ENCODE measurements at regions not wholly inside any gene's neighbourhood (a gene's known extent, or its start where the extent isn't known, plus 50 kb on each side); places are given as distances from the start of the nearest gene placed in this dataset.

DNA sequence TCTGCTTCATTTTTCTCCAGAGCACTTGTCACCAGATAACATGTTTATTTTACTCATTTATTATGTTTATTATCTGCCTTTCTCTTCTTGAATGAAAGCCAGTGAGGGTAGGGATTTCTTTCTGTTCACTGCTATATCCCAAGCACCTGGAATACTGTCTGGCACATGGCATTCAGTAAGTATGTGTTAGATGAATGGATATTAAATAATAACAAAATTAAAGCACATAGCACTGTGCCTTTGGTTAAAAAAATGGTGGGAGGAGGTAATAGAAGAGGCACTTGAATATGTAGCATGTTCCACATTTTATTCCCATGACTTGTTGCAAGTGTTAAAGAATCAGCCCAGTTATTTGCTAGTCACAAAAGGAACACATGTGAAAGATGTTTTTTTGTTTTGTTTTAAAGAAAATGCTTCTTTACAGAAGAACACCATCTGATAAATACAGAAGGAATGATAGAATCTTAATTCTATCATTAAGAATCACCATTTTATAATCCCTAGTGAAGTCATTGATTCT is 151.0 kb downstream of the DLEU7 start:
- Histone ChIP-seq H3K4me3 (no peak overlapping the region), H3K9me3 (no peaks in the 10 kb centered on the region), H3K36me3 (no peaks in the 10 kb centered on the region), H3K27ac (replicated peaks in 1 of 4) (no peak overlapping the region), H3K27me3 (no peaks in the 10 kb centered on the region), H3K4me1 (peaks cover 22 to 30% (median 25%) of the 10 kb centered on the region in 4 donors)
- intact Hi-C loops (cut with DNase I), result no loop called here
- DNase-seq (ENCODE audit: extremely low spot score), result no peak
- TF ChIP-seq EP300 (IDR thresholded peaks at IDR 0.05) (no peak), POLR2A (IDR thresholded peaks at IDR 0.05; ENCODE audit: low read depth) (no peak), POLR2AphosphoS5 (IDR thresholded peaks at IDR 0.05) (no peak)
- TF ChIP-seq, protein P1, sequence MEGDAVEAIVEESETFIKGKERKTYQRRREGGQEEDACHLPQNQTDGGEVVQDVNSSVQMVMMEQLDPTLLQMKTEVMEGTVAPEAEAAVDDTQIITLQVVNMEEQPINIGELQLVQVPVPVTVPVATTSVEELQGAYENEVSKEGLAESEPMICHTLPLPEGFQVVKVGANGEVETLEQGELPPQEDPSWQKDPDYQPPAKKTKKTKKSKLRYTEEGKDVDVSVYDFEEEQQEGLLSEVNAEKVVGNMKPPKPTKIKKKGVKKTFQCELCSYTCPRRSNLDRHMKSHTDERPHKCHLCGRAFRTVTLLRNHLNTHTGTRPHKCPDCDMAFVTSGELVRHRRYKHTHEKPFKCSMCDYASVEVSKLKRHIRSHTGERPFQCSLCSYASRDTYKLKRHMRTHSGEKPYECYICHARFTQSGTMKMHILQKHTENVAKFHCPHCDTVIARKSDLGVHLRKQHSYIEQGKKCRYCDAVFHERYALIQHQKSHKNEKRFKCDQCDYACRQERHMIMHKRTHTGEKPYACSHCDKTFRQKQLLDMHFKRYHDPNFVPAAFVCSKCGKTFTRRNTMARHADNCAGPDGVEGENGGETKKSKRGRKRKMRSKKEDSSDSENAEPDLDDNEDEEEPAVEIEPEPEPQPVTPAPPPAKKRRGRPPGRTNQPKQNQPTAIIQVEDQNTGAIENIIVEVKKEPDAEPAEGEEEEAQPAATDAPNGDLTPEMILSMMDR (IDR thresholded peaks at IDR 0.05), result no peak

DNA sequence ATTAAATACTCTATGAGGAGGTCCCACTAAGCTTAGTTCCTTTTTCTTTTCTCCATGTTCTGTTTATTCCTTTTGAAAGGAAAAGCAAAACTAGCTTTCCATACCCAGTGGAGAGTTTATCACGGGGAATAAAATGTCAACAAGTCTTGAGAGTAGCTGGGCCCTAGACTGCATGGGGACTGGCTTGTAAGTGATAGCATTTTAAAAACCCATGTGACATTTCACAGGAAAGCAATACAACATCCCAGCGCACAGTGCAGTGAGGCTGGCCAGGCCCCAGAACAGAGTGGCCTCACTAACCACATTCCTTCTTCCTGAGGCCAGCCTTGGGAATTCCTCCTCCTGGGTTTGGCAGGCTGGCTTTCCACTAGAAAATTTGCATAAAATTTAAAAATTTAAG is 149.8 kb downstream of the DLEU7 start:
- Histone ChIP-seq H3K4me3 (no peak overlapping the region), H3K27me3 (no peaks in the 10 kb centered on the region), H3K27ac (replicated peaks in 1 of 4) (peak overlapping the region; percentile 9 to 61 (median 23)), H3K9me3 (no peaks in the 10 kb centered on the region), H3K4me1 (peaks cover 22 to 41% (median 26%) of the 10 kb centered on the region in 4 donors), H3K36me3 (no peaks in the 10 kb centered on the region)
- no peak for DNase-seq (ENCODE audit: extremely low spot score)
- no peak for TF ChIP-seq POLR2A (IDR thresholded peaks at IDR 0.05; ENCODE audit: low read depth)
- TF ChIP-seq, protein P1 (IDR thresholded peaks at IDR 0.05), result no peak
- no peak for TF ChIP-seq POLR2AphosphoS5 (IDR thresholded peaks at IDR 0.05)
- no peak for TF ChIP-seq EP300 (IDR thresholded peaks at IDR 0.05)
- intact Hi-C loops (cut with DNase I), result no loop called here
- WGBS, result 23% methylated on average over 2 of the region's 2 CpGs

DNA sequence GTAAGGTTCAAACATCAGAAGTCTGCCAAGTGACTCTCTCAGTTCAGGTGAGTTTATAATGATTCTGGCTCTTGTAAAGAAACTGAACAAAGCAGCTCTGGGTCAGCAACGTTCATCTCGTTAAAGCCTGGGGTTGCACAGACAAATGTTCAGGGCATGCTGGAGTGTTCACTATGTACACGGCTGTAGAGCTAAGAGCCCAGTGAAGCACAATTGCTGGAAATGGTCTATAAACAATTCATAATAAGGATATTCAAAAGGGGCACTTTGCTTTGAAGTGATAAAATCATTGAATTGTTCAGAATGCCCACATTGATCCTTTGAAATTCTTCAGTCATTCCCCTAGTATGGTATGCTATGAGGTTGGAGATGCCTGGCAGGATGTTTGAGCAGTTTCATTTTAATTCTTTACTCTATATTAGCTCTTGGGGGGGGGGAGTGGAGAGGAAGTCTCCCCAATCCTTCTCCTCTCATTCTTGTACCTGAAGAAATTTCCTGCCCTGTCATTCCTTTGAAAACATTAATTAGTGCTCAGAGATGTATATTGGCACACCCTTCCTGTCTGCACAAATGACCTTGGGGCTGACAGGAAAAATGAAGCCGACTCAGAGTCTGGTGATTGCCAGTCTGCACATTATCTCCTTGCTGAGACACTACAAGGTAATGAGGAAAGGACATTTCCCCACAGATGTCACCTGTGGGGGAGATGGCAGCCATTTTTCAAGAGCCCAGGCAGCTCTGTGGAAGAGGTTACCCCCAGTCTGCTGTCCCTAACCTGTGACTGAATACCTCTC is 145.5 kb downstream of the DLEU7 start:
- Histone ChIP-seq H3K27ac (replicated peaks in 1 of 4) (no peak overlapping the region), H3K4me3 (no peak overlapping the region), H3K9me3 (no peaks in the 10 kb centered on the region), H3K27me3 (no peaks in the 10 kb centered on the region), H3K36me3 (no peaks in the 10 kb centered on the region), H3K4me1 (peaks cover 14 to 38% (median 19%) of the 10 kb centered on the region in 4 donors)
- no peak for DNase-seq (ENCODE audit: extremely low spot score)
- TF ChIP-seq, protein P1 (IDR thresholded peaks at IDR 0.05), result no peak
- TF ChIP-seq POLR2AphosphoS5 (IDR thresholded peaks at IDR 0.05) (no peak), POLR2A (IDR thresholded peaks at IDR 0.05; ENCODE audit: low read depth) (no peak), EP300 (IDR thresholded peaks at IDR 0.05) (no peak)
- 50% methylated on average over 4 of the region's 4 CpGs for WGBS
- intact Hi-C loops (cut with DNase I), result no loop called here

DNA sequence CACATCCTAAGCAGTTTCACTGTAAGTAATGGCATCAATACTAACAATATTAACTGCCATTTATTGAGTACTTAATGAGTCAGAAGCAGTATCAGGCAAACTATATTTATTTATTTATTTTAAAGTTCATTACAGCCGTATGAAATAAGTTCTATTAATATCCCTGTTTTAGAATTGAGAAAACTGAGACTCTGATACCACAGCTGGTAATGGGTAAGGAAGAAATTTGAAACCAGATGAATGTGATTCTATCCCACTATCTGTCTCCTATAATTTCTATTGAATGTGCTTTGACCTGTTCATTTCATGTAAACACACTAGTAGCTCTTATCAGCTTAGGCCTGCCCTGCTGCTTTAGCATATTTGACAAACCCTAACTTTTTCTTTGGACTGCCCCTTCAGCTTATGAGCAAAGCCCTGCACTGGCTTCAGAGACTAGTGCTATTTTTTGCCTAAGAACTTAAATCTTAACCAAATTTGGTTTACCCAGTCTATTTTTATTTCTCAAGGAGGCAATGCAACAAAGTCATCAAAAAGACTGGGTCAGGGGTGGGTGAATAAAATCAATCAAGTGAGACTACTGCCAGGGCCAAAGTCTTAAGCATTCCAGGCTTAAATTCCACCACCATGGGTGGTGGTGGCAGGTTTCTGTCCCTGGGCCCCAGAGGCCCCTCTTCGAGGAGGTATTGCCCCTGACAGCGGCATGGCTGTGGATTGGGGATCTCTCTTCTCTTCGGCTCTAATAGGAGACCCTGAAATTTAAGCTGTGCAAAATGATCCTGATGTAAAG is 143.4 kb downstream of the DLEU7 start:
- H3K27me3 ChIP-seq, result no peaks in the 10 kb centered on the region
- intact Hi-C loops (cut with DNase I), result no loop called here
- TF ChIP-seq EP300 (IDR thresholded peaks at IDR 0.05), result no peak
- TF ChIP-seq POLR2AphosphoS5 (IDR thresholded peaks at IDR 0.05), result no peak
- no peak for TF ChIP-seq POLR2A (IDR thresholded peaks at IDR 0.05; ENCODE audit: low read depth)
- TF ChIP-seq, protein P1 (IDR thresholded peaks at IDR 0.05), result no peak
- no peaks in the 10 kb centered on the region for H3K36me3 ChIP-seq
- peaks cover 0 to 20% (median 4%) of the 10 kb centered on the region in 4 donors for H3K4me1 ChIP-seq
- WGBS, result 86% methylated on average over 4 of the region's 4 CpGs
- H3K4me3 ChIP-seq, result no peak overlapping the region
- H3K27ac ChIP-seq (replicated peaks in 1 of 4), result no peak overlapping the region
- H3K9me3 ChIP-seq, result no peaks in the 10 kb centered on the region
- no peak for DNase-seq (ENCODE audit: extremely low spot score)

All from esophagus muscularis mucosa (tissue), 4 donors.